ENCODE measurements at regions not wholly inside any gene's neighbourhood (a gene's known extent, or its start where the extent isn't known, plus 50 kb on each side); places are given as distances from the start of the nearest gene placed in this dataset.

DNA sequence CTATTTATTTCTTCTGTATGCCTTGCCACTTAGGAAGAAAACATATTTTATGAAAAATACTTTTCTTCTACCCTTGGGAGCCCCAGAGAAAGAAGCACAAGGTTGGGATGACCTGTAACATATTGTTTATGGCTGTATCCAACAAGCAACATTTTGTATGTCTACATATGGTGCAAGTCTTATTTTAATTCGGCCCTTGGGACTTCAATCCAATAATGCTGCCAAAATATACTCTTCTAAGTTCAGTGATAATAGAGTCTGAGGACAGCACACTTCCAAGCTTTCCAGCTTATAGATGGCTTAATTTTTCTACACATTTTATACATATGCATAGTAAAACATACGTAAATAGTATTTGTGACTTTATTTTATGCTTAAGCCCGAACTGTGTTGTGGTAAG lies 318.5 kb upstream of the SEMA3A start:
- no peak for TF ChIP-seq GATA2 (IDR thresholded peaks at IDR 0.05; ENCODE audit: low read depth, low read length)
- TF ChIP-seq GATA3 (IDR thresholded peaks at IDR 0.05; ENCODE audit: low read depth, low read length), result no peak

All from SH-SY5Y (cell line).